Spleen (tissue), 7 donors: ENCODE measurements at regions not wholly inside any gene's neighbourhood (a gene's known extent, or its start where the extent isn't known, plus 50 kb on each side); places are given as distances from the start of the nearest gene placed in this dataset.

Source experiments
- CTCF ChIP-seq, 11 experiments: fragments of 200-600 bp in 7 of 11; fragments of 450-650 bp in 4 of 11; sonication (generic) in 4 of 11; IDR thresholded peaks in 8 of 11; conservative IDR thresholded peaks in 3 of 11; 1 replicate in 7 of 11; 2 replicates in 4 of 11; pipeline versions ENCODE4 v1.4.0 to v1.8.0; 2016 to 2021; ENCODE audit warnings: antibody characterized with exemption in 11 of 11, inconsistent platforms in 4 of 11, mild to moderate bottlenecking in 1 of 11
- POLR2A ChIP-seq, 3 donors: fragments of 450-650 bp; IDR thresholded peaks; one replicate each; pipeline ENCODE4 v1.5.1; 2017; ENCODE audit warnings: antibody characterized with exemption in 3 of 3, mild to moderate bottlenecking in 1 of 3
- donor health status: DM: no; HTN: no; CAD: no; lungs with moderate emphysema.
- donor health status: DM: no; HTN: no; CAD: no.
- donor health status: DM: no; HTN: no; CAD: no.

- TF ChIP-seq CTCF (IDR thresholded peaks at IDR 0.05 in 8 of 11, conservative IDR thresholded peaks at IDR 0.05 in 3 of 11) (no peak), POLR2A (IDR thresholded peaks at IDR 0.05) (no peak)
Measured at GRCh38 chr12:89208661-89209096, 143.6 kb downstream of the DUSP6 start.
